ENCODE measurements at regions not wholly inside any gene's neighbourhood (a gene's known extent, or its start where the extent isn't known, plus 50 kb on each side); places are given as distances from the start of the nearest gene placed in this dataset.
A peak's percentile ranks its signal among the peaks of the same experiment; 100 is the strongest.
"Not testable (repeated sequence)": the region's sequence is repeated elsewhere in the genome, so short reads cannot be mapped to it uniquely, and the experiment has no call there.

DNA sequence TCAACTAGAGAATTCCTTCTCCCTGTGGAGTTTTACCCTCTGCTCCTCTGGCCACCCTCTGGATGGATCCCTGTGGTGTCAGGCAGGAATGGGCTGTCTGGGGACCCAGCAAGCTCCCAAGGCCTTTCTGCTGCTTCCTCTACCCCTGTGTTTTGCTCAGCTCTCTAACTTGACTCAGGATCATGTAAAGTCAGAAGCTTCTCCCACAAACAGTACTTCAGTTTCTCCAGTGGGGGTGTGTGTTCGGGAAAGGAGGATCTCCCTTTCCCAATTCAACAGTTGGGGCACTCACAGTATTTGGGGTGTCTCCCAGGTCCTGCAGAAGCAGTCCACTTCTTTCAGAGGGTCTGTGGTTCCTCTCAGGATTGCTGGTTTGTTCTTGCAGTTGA lies 162.4 kb upstream of the NUDT4 start:
- DNase-seq, result no peak

DNA sequence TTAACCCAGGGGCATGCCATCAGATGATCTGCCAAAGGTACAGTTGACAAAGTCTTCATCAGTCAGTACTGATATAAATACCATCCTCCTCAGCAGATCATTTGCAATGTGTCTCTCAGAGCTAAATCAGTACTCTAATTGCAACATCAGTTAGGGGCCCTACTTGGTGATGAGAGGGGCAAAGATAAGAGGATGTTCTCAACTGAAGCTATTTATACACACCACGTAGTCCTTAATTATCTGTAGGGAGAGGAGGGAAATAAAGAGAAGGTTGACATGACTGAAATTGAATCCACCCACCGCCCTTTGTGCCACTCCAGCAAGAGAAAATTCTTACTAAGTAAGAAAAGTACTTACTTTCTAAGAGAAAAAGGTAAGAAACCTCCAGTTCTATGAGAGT lies 157.8 kb upstream of the NUDT4 start:
- no peak for DNase-seq

DNA sequence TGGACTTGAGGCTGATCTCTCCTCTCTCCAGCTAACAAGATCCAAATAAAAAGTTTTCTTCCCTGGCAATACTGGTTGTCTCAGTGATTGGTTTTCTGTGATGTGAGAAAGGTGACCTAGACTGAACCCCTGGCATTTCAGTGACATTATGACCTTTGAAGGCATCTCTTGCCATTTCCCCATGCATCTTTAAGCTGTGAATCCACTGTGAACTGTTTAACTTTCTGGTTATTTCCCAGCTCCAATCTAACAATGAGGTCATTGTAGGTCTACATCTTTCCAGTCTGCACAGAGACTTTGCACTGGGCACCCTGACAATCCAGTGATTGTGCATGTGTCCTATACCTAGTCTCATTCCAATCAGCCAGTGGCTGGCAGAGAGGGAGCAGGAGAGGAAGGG lies 155.9 kb upstream of the NUDT4 start:
- DNase-seq, result peak in 5 of 14 donors; percentile 12 to 26 (median 15)

DNA sequence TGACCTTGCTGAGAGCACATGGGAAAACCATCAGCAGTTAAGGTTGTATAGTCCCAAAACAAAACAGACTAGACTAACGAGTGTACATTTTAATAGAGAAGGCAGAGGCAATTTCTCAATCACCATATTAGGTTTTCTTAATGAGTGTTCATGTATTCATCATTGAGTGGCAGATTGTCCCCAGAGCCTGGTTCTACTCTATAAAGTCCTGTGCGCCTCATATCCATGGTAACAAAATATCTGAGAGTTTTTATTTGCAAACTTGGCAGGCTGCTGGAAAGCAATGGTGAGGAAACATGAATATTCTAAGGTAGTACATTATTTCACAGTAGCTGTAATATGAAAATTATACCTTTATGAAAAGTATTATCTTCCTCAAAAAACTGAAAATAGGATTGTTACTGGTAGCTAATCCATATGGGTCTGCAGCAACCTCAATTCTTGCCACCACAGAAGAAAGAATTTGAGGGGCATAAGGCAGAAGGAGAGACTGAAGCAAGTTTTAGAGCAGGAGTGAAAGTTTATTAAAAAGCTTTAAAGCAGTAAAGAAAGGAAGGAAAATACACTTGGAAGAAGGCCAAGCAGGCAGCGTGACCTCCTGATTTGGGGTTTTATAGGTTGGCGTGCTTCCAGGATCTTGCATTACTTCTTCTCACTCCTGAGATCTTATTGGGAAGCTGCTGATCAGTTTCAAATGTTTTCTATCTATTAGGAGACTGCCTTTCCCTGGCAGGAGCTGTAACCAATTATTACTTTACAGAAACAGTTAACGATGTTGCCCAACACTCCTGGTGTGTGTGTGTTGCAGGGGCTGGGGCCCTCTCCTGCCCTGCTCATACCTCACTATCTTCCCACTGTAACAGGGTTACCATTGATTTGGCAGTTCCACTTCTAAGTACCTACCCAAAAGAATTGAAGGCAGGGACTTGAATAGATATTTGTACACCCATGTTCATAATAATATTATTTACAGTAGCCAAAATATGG lies 154.0 kb upstream of the NUDT4 start:
- DNase-seq, result no peak

DNA sequence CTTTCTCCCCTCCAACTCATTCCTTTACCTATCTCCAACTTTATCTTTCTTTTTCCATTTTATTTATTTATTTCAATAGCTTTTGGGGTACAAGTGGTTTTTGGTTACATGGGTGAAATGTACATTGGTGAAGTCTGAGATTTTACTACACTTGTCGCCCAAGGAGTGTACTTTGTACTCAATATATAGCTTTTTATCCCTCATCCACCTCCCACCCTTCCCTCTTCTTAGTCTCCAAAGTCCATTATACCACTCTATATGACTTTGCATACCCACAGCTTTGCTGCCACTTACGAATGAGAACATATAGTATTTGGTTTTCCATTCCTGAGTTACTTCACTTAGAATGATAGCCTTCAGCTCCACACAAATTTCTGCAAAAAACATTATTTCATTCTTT lies 152.6 kb upstream of the NUDT4 start:
- DNase-seq, result no peak

DNA sequence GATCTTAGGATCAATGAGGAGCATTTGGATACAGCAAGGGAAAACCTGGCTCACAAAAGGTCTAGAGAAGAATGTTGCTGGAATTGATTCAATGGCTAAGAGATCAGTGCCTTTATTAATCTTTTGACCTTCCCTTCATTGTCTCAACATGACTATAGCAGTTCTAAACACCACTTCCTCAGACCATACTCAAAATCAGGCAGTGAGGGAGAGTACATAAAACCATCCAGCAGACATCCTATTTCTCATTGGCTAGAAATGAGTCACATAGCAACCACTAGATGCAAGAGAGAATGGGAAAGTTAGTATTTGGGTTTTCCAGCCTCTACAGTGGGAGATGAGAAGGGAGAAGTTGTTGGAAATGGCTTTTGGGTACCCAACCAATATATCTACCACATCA lies 151.4 kb upstream of the NUDT4 start:
- no peak for DNase-seq

DNA sequence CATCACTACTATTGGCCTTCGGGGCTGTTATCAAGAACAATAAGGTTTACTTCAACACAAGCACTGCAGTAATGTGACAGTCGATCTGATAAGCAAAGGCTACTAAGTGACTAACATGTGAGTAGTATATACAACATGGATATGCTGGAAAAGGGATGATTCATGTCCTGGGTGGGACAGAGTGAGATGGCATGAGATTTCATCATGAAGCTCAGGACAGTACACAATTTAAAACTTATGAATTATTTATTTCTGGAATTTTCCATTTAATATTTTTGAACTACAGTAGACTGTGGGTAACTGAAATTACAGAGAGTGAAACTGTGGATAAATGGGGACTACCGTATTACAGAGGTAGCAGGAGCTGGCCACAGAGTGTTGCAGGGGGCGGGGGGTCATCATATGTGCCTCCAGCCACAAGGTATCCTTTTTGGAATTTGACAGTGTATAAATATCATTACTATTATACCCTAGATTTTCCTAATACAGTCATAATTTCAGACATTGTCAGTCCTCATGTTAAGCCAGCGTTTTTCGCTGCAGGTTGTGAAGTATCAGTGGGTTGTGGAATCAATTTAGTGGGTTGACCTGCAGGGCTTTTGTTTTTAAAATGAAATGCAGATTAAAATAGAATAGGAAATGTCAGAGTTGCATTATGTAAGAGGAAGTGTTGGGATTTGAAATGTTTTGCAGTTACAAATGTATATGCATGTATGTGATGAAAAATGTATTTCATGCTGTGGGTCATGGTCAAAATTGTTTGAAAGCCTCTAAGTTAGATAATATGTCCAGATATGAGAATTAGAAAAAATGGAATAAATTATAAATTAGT lies 148.0 kb upstream of the NUDT4 start:
- DNase-seq, result no peak

DNA sequence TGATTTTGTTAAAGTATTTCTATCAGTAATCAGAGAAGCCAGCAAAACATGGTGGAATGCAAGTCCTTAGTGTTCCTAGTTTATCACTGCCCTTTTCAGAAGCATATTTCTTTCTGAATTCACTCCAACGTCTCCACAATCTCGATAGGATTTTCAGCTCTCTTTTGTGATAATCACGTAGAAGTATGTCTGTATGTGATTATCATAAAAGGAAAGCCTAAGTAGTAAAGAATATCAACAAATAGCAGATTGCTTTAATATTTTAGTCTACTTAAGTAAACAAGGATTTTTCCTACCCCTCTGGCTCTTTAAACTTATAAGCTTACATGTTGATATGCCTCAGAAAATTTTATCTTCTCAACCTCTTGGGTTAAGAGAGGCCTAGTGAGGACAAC lies 147.4 kb upstream of the NUDT4 start:
- DNase-seq, result no peak

DNA sequence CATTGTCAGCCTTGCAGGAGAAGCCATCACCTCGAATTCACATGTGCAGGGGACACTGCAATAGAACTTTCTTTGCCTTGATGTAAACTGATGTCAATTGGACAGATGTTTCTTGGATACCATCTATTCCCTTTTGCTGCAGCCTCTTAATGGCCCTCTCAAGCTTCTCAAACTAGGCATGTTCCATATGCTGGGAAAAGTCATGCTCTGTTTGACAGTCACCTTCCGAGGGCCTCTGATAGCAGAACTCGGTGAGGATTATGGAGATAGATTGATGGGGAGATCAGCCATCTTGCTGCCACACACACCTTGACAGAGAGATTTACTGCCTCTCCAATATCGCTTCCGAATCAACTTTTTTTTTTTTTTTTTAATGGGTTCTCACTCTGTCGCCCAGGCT lies 145.8 kb upstream of the NUDT4 start:
- no peak for DNase-seq

DNA sequence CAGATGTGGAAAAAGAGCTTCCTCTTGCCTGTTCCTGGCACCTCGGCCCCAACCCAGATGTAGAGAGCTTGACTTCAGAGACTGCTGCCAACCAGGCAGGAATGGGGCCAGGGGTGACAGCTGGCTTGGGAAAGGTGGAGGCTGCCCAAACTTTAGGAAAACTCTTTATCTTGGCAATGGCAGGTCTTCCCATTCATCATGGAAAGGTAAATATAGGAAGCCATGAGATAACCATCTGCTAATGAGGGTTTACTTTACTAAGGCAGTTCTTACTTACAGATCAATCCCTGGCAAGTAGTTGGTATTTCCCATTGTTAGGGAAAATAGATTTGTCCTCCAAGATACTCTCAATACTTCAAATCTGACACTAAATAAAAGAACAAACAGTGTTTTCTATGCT lies 143.1 kb upstream of the NUDT4 start:
- no peak for DNase-seq

DNA sequence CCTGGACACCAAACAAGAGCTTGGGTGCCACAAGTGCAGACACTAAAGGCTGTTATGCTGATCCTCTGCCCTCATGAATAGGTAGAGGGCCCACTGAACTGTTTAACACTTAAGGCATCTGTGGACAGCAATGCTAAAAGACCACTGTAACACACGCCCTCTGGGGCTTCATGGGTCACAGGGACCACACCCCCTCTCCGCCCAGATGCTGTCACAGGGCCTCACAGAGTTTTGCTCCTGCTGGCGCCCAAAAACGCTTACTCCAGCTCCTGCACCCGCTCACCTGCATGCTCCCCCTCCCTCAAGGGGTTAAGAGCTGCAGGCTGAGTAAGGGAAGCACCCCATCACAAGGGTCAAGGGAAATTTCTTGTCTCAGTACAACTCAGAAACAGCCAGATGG lies 141.8 kb upstream of the NUDT4 start:
- no peak for DNase-seq

DNA sequence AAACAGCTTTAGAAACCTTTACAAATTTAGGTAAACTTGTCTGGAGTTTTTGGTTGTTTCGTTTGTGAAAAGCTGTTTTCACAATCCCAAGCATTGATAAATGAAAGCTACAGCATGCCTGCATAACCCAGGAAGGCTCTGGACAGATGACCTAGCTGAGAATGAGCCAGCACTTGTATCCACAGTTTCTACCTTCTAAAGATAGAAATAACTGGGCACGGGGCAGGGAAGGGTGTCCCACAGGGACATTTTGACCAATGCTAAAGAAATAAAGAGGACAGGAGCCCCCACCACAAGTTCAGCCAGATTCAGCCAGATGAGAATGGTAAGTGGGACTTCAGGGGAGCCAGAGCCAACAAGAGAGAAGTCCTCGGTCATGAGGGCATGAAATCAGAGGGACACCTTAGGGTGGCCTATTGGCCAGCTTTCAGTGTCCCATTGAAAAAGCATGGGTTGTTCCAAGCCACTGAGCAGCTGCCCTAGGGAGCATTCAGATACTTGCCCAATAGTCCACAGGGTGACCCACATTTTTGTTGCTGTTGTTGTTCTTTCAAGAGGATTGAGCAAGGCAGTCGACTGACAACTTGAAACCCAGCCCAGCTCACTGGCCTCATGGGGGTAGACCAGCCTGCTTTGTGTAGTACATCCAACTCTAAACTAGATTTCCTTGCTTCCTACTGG lies 140.3 kb upstream of the NUDT4 start:
- DNase-seq, result no peak

DNA sequence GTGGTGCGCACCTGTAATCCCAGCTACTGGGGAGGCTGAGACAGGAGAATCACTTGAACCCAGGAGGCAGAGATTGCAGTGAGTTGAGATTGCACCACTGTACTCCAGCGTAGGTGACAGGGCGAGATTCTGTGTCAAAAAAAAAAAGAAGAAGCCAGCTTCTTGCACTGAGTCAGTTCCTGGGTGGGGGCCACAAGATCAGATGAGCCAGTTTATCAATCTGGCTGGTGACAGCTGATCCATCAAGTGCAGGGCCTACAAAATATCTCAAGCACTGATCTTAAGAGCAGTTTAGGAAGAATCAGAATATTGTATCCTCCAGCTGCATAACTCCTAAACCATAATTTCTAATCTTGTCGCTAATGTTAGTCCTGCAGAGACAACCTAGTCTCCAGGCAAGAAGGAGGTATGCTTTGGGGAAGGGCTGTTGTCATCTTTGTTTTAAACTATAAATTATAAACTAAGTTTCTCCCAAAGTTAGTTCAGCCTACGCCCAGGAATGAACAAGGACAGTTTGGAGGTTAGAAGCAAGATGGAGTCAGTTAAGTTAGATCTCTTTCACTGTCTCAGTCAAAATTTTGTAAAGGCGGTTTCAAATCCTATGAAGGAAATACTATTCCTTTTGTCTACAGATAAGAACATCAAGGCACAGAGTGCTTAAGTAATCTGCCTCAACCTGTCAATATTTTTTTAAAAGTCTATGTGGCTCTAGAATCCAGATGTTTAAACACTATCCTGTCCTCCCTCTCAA lies 139.0 kb upstream of the NUDT4 start:
- not testable (repeated sequence) for DNase-seq

DNA sequence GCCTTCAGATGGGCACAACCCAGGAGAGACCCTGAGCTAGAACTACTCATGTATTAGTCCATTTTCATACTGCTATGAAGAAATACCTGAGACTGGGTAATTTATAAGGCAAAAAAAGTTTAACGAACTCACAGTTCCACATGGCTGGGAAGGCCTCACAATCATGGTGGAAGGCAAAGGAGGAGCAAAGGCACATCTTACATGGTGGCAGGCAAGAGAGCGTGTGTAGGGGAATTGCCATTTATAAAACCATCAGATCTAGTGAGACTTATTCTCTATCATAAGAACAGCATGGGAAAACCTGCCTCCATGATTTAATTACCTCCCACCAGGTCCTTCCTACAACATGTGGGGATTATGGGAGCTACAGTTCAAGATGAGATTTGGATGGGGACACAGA lies 137.9 kb upstream of the NUDT4 start:
- not testable (repeated sequence) for DNase-seq

DNA sequence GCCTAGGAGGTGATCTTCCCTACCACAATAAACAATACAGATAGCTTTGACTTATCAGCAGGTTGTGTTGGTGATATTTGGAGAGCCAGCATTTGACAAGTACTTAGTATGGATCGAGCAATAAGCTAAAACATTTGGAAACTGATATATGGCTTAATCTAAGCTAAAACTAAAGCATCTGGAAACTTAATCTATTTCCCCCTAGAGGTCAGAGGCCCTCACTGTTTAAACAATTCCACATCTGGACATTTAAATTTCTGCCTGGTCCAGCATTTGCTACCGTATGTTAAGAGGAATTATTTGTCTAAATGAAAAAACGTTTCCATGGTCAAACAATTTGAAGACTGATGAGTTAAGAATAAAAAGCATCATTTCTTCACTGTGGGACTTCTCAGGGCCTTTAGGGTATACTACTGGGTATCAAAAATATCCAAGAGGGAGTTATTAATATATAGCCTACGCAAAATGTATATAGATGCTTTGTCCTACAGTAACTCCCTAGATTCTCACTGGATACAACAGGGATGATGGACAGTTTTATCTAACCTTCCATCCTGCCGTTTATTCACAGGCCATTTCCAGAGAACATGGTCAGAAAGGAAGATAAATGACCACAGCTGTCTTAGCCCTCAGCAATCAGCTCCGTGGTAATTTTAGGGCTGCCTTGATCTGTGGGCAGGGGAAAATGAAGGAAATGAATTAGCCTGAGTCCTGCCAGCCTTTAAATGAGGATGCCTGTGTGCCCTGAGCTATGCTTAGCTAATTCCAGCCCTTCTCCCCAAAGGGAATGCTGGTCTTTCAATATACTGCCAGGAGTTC lies 135.4 kb upstream of the NUDT4 start:
- DNase-seq, result no peak

DNA sequence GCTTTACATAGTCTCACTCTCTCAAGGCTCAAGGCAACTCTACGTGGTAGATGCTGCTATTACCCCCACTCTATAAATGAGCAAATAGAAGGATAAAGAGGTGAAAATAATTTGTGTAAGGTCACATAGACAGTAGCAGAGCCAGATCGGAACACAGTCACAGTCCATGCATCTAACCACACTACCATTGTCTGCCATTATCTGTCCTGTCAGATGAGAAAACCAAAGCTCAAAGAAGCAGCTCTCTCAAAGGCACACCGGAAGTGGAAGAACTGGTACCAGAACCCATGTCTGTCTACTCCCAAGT lies 134.4 kb upstream of the NUDT4 start:
- DNase-seq, result no peak

DNA sequence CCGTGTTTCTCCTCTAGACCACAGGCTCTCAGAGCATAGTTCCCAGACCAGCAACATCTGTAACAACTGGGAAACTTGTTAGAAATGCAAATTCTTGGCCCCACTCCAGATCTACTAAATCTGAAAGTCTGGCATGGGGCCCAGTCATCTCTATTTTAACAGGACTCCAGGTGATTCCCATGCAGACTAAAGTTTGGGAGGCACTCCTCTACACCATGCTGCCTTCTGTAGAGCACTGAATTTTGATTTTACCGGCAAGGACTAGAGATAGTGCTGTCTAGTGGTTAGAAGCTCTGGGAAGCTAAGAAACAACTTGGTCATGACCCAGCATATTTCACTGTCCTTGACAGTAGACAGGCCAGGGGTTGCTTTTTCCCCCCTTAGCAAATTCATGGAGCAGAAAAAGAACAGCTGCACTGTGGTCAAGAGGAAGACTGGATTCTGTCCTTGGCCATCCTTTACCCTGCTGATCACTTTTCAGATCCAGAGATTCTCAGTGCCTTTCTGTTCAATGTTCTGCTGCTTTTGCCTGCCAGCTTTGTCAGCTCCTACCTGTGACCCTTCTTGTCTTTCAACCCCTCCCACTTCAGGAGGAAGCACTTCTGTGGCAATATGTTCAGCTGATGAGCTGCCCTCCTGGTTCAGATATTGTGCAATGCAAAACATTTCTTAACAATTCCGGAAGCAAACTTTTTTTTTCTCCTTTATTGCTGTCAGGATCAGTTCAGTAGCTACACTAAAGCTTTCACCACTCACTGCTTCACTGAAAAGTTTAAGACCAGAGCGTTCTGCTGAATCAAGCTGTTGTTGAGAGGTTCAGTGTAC lies 133.8 kb upstream of the NUDT4 start:
- peak in 1 of 14 donors; percentile 4 for DNase-seq

DNA sequence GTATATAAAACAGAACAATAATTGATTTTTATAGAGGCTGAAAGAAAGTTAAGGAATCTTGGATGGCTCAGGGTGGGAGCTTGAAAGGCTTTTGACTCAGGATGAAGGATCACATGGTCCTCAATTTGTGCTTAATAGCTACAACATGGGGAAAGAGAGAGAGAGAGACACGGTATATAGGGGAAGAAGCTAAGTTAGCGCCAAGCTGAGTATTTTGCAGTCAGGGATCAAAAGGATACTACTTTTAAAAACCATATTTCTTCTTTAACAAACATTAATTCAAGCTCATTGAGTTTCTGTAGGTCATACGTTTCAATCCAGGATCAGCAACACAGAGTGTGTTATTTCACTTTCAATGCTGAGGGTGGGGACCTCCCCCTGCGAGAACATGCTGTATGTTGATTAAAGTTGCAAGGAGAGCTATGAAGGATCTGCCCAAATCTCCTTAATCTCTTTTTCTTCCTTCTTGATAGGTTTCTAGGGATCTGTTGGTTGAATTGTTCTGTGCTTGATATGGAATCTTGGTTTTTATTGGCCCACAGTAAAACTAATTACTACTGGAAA lies 133.1 kb upstream of the NUDT4 start:
- DNase-seq, result no peak

DNA sequence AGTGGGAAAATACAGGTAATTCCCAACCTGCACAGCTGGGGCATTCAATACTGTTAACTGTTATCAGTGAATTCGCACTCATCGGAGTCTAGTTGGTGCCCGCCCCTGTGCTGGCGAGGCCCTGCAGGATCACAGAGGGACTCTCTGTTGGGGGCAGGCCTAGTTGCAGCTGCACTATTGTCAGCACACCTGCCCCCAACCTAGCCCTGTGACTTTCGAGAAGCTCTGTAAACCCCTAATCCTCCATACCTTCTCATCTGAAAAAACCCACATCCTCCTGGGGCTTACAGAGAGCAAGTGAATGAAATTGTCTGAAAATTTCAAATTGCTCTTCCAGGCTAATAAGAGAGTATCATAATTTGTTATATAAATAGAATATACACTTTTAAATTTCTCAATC lies 132.2 kb upstream of the NUDT4 start:
- no peak for DNase-seq

DNA sequence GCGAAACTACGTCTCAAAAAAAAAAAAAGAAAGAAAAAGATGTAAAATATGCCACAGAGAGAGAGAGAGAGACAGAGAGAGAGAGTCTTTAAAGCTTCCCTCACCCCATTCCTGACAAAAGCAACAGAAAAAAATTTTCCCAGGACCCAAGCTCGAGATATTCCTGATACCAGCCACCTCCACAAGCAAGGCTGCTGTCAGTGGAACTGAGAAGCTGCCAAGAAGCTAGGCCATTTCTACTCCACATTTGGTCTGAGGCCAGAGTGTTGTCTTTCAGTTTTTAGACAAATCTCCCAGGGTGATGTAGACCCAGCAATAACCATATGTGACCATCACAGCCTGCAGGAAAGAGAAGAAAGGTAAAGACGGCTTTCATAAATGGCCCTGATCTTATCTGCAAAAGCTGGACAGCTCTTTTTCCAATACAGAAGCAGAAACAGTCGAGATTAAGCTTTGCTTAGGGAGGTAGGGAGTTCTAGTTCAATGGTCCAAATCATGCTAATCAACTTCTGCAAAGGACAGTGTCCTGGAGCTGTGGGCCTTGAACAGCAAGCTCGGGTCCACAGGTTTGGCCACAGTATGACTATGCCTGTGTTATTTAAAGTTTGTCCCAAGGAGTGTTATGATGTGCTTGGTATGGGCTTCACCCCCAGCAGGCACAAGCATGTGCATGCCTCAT lies 130.3 kb upstream of the NUDT4 start:
- no peak for DNase-seq

Data from C1 segment of cervical spinal cord (tissue), 14 donors.